ENCODE measurements at regions not wholly inside any gene's neighbourhood (a gene's known extent, or its start where the extent isn't known, plus 50 kb on each side); places are given as distances from the start of the nearest gene placed in this dataset.

DNA sequence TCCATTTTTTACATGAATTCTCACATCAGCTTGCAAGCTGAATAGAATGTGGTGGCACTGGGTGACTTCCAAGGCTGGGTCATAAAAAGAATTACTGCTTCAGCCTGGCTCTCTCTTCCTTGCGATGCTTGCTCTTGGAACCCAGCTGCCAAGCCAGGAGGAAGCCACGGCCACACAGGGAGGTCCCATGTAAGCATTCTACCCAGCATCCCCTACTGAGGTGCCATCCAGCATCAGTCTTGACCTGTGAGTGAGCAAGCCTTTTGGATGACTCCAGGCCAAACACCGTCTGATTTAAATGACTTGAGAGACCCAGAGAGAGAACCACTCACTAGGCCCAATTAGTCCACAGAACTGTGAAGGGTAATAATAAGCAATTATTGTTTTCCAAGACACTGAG lies 750.3 kb upstream of the RAB6C start (continued):
- TF ChIP-seq, protein P1, sequence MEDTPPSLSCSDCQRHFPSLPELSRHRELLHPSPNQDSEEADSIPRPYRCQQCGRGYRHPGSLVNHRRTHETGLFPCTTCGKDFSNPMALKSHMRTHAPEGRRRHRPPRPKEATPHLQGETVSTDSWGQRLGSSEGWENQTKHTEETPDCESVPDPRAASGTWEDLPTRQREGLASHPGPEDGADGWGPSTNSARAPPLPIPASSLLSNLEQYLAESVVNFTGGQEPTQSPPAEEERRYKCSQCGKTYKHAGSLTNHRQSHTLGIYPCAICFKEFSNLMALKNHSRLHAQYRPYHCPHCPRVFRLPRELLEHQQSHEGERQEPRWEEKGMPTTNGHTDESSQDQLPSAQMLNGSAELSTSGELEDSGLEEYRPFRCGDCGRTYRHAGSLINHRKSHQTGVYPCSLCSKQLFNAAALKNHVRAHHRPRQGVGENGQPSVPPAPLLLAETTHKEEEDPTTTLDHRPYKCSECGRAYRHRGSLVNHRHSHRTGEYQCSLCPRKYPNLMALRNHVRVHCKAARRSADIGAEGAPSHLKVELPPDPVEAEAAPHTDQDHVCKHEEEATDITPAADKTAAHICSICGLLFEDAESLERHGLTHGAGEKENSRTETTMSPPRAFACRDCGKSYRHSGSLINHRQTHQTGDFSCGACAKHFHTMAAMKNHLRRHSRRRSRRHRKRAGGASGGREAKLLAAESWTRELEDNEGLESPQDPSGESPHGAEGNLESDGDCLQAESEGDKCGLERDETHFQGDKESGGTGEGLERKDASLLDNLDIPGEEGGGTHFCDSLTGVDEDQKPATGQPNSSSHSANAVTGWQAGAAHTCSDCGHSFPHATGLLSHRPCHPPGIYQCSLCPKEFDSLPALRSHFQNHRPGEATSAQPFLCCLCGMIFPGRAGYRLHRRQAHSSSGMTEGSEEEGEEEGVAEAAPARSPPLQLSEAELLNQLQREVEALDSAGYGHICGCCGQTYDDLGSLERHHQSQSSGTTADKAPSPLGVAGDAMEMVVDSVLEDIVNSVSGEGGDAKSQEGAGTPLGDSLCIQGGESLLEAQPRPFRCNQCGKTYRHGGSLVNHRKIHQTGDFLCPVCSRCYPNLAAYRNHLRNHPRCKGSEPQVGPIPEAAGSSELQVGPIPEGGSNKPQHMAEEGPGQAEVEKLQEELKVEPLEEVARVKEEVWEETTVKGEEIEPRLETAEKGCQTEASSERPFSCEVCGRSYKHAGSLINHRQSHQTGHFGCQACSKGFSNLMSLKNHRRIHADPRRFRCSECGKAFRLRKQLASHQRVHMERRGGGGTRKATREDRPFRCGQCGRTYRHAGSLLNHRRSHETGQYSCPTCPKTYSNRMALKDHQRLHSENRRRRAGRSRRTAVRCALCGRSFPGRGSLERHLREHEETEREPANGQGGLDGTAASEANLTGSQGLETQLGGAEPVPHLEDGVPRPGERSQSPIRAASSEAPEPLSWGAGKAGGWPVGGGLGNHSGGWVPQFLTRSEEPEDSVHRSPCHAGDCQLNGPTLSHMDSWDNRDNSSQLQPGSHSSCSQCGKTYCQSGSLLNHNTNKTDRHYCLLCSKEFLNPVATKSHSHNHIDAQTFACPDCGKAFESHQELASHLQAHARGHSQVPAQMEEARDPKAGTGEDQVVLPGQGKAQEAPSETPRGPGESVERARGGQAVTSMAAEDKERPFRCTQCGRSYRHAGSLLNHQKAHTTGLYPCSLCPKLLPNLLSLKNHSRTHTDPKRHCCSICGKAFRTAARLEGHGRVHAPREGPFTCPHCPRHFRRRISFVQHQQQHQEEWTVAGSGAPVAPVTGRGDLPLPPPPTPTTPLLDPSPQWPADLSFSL (CRISPR knock-in tag; IDR thresholded peaks at IDR 0.05): no peak
- TF ChIP-seq ZKSCAN8 (CRISPR knock-in tag; IDR thresholded peaks at IDR 0.05; ENCODE audit: borderline replicate concordance) (no peak), THAP11 (CRISPR knock-in tag; IDR thresholded peaks at IDR 0.05) (no peak), SP5 (CRISPR knock-in tag; IDR thresholded peaks at IDR 0.05; ENCODE audit: borderline replicate concordance, low read depth) (no peak), RFX3 (CRISPR knock-in tag; IDR thresholded peaks at IDR 0.05) (no peak), ZNF709 (CRISPR knock-in tag; IDR thresholded peaks at IDR 0.05) (no peak)

DNA sequence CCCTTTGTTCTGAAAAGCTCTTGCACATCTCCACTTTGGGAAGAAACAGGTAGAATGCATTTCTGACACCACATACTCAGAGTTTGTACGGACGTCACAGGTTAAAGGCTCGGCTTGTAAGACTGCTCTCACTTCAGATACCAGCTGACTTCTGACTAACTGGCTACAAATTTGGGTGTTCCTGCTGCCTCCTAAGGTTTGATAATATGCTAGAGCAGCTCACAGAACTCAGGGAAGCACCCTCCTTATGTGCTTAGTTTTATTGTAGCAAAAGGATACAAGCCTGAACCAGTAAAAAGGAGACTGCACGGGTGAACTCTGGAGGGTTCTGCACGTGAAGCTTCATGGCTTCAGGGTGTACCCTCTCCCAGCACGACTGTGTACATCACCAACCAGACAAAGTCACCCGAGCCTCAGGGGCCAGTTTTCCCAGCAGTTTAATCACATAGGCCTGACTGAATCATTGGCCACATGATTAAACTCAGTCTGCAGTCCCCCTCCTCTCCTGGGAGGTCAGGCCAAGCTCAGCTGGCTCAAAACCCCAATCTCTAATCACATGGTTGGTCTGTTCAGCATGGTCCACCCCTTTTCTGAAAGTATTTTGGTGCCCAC lies 749.5 kb upstream of the RAB6C start:
- Histone ChIP-seq H3K79me2 (ENCODE audit: insufficient read depth, low read length) (no peaks in the 10 kb centered on the region), H3K4me2 (ENCODE audit: low read depth, low read length) (no peak overlapping the region), H3K27me3 (ENCODE audit: control insufficient read depth in 1 of 2, insufficient read depth in 2 of 2, low read length in 2 of 2) (peaks cover 0 to 8% of the 10 kb centered on the region in 2 experiments; a peak in 3 of 5 replicates), H2AFZ (ENCODE audit: low read length) (no peak overlapping the region), H3K9ac (ENCODE audit: insufficient read depth, low read depth, low read length) (no peak overlapping the region), H3K36me3 (replicated peaks in 1 of 2; ENCODE audit: control insufficient read depth in 1 of 2, insufficient read depth in 2 of 2, low read length in 2 of 2) (no peaks in the 10 kb centered on the region), H3K4me3 (replicated peaks in 1 of 3; ENCODE audit: insufficient read depth in 1 of 3, low read depth in 2 of 3, low read length in 3 of 3) (no peak overlapping the region), H4K20me1 (ENCODE audit: insufficient read depth, low read length) (no peaks in the 10 kb centered on the region), H3K27ac (ENCODE audit: extremely low read length, insufficient read depth, low read length) (no peak overlapping the region), H3K9me3 (ENCODE audit: low read length) (no peaks in the 10 kb centered on the region), H3K4me1 (ENCODE audit: insufficient read depth, low read length) (no peaks in the 10 kb centered on the region)
- WGBS (ENCODE audit: low lambda C conversion rate): 14% methylated on average over 7 of the region's 7 CpGs
- DNase-seq (ENCODE audit: low spot score): no peak
- ATAC-seq: no peak
- BruUV-seq (replicated peaks): no TSS peak
- intact Hi-C loops (cut with micrococcal nuclease; ENCODE audit: unreplicated experiment): no loop called here
- ChIA-PET POLR2A (no interaction called here), CTCF (ENCODE audit: low intra/inter-chr PET ratio, low total read pairs) (no interaction called here)
- in situ Hi-C loops (cut with HindIII; ENCODE audit: extremely low pct_ligation_motif_present, low pct_unique_long_range_greater_than_20kb): no loop called here
- no peak for FAIRE-seq
- TF ChIP-seq SMAD1 (CRISPR knock-in tag; IDR thresholded peaks at IDR 0.05; ENCODE audit: borderline replicate concordance, low read depth) (no peak), ZNF264 (CRISPR knock-in tag; IDR thresholded peaks at IDR 0.05) (no peak), ZNF569 (CRISPR knock-in tag; IDR thresholded peaks at IDR 0.05; ENCODE audit: borderline replicate concordance) (no peak), ZNF274 (CRISPR knock-in tag; IDR thresholded peaks at IDR 0.05) (no peak), ZSCAN30 (CRISPR knock-in tag; IDR thresholded peaks at IDR 0.05) (no peak), ZNF550 (CRISPR knock-in tag; IDR thresholded peaks at IDR 0.05; ENCODE audit: borderline replicate concordance) (no peak), HOXD1 (CRISPR knock-in tag; IDR thresholded peaks at IDR 0.05) (no peak), RAD21 (CRISPR knock-in tag; IDR thresholded peaks at IDR 0.05) (no peak), ZNF251 (CRISPR knock-in tag; IDR thresholded peaks at IDR 0.05) (no peak), ZNF572 (CRISPR knock-in tag; IDR thresholded peaks at IDR 0.05) (no peak), SMYD3 (CRISPR knock-in tag; IDR thresholded peaks at IDR 0.05) (no peak)
- TF ChIP-seq, protein P2, sequence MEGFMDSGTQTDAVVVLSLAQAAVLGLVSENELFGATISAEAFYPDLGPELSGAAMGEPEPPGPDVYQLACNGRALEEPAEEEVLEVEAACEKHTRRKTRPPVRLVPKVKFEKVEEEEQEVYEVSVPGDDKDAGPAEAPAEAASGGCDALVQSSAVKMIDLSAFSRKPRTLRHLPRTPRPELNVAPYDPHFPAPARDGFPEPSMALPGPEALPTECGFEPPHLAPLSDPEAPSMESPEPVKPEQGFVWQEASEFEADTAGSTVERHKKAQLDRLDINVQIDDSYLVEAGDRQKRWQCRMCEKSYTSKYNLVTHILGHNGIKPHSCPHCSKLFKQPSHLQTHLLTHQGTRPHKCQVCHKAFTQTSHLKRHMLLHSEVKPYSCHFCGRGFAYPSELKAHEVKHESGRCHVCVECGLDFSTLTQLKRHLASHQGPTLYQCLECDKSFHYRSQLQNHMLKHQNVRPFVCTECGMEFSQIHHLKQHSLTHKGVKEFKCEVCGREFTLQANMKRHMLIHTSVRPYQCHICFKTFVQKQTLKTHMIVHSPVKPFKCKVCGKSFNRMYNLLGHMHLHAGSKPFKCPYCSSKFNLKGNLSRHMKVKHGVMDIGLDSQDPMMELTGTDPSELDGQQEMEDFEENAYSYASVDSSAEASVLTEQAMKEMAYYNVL (CRISPR knock-in tag; IDR thresholded peaks at IDR 0.05; ENCODE audit: borderline replicate concordance): no peak
